ENCODE measurements at regions not wholly inside any gene's neighbourhood (a gene's known extent, or its start where the extent isn't known, plus 50 kb on each side); places are given as distances from the start of the nearest gene placed in this dataset.

- no peak overlapping the region for H3K4me3 Mint-ChIP-seq
- ATAC-seq (no peak), DNase-seq (ENCODE audit: low spot score) (no peak)
- H3K36me3 ChIP-seq (ENCODE audit: insufficient read depth) = 0 out of 2 replicates have a peak, but pooled peaks cover 4% of the 10 kb centered on the region
- no peaks in the 10 kb centered on the region for H3K27me3 ChIP-seq (ENCODE audit: insufficient read depth)
- no peaks in the 10 kb centered on the region for H4K20me1 ChIP-seq (replicated peaks; ENCODE audit: insufficient read depth)
- peaks cover 8% of the 10 kb centered on the region; the same call in 1 of the 2 replicates for H3K9me2 ChIP-seq (ENCODE audit: insufficient read depth)
- no peak overlapping the region for H3K4me3 ChIP-seq
- H3K4me2 ChIP-seq = no peak overlapping the region
- peaks cover 10% of the 10 kb centered on the region for H3K36me3 Mint-ChIP-seq (ENCODE audit: low read depth)
- no peaks in the 10 kb centered on the region for H3F3A ChIP-seq (replicated peaks; ENCODE audit: low read depth)
- H2AFZ ChIP-seq = peak overlapping the region; percentile 63; the same call in 1 of the 2 replicates
- no peak overlapping the region for H3K27ac Mint-ChIP-seq
- H3K4me1 ChIP-seq (ENCODE audit: insufficient read depth) = no peaks in the 10 kb centered on the region
- peaks cover 5% of the 10 kb centered on the region for H3K4me1 Mint-ChIP-seq
- no peaks in the 10 kb centered on the region for H3K79me2 ChIP-seq (replicated peaks; ENCODE audit: insufficient read depth)
- H3K9me3 Mint-ChIP-seq = peaks cover 8% of the 10 kb centered on the region
- H3K27ac ChIP-seq (ENCODE audit: low read depth) = no peak overlapping the region
- TF ChIP-seq ETS1 (IDR thresholded peaks at IDR 0.05) (no peak), EZH2phosphoT487 (IDR thresholded peaks at IDR 0.05; ENCODE audit: unreplicated experiment) (no peak), POLR2AphosphoS5 (IDR thresholded peaks at IDR 0.05; ENCODE audit: low read depth) (no peak), JUNB (IDR thresholded peaks at IDR 0.05; ENCODE audit: unreplicated experiment) (no peak), REST (IDR thresholded peaks at IDR 0.05; ENCODE audit: unreplicated experiment) (no peak), ZNF462 (CRISPR knock-in tag; IDR thresholded peaks at IDR 0.05) (no peak), ZNF331 (CRISPR knock-in tag; IDR thresholded peaks at IDR 0.05; ENCODE audit: low read depth) (no peak), CREB1 (CRISPR knock-in tag; IDR thresholded peaks at IDR 0.05; ENCODE audit: low read depth) (no peak), EZH2 (IDR thresholded peaks at IDR 0.05; ENCODE audit: low read depth, unreplicated experiment) (no peak), ZNF114 (CRISPR knock-in tag; IDR thresholded peaks at IDR 0.05) (no peak), NANOG (IDR thresholded peaks at IDR 0.05; ENCODE audit: borderline replicate concordance) (no peak), STAT1 (IDR thresholded peaks at IDR 0.05; ENCODE audit: unreplicated experiment) (no peak), CTCF (conservative IDR thresholded peaks at IDR 0.05; ENCODE audit: low read depth in 2 of 2) (no peak)
- H3K27me3 Mint-ChIP-seq (ENCODE audit: insufficient read depth, low read depth, poor library complexity) = peaks cover 6% of the 10 kb centered on the region
These were observed 155.3 kb downstream of the PJA2 start for GRCh38 chr5:109254511-109254910.

All from GM23338 (cell line).